IMR-90 (cell line): ENCODE measurements at regions not wholly inside any gene's neighbourhood (a gene's known extent, or its start where the extent isn't known, plus 50 kb on each side); places are given as distances from the start of the nearest gene placed in this dataset.

Experiments
- ATAC-seq: fragments of 200-7000 bp; cut with Tn5 transposase; 2 replicates; pipeline ENCODE4 v1.9.1; 2020; ENCODE audit warnings: low read depth, mild to moderate bottlenecking, moderate library complexity
- BruUV-seq: library from RNA; stranded (reverse); fragments of 400-500 nt; replicated peaks from 2 replicates; lab custom pipeline; 2021; lab: Mats Ljungman, UMichigan
- CTCF ChIA-PET: fragments of 300-600 bp; formaldehyde crosslinking; extraction: SDS; loops from one replicate; lab custom pipeline; 2021; ENCODE audit warnings: antibody characterized with exemption; lab: Yijun Ruan, JAX
- POLR2A ChIA-PET: fragments of 300-600 bp; sonication (Branson Sonifier 250); formaldehyde crosslinking; loops from one replicate; lab custom pipeline; 2022; ENCODE audit warnings: antibody characterized with exemption; ENCODE audit not compliant: unreplicated experiment; lab: Charles Lee
- DNase-seq: peaks from one replicate; pipeline ENCODE4 v3.0.0; 2013
- H2AFZ ChIP-seq: replicated peaks from 2 replicates; pipeline ENCODE3; 2013; ENCODE audit warnings: low read length, mild to moderate bottlenecking; ENCODE audit not compliant: poor library complexity
- H2AK5ac ChIP-seq: 2 replicates; pipeline ENCODE4 v1.6.1; 2013; ENCODE audit warnings: low read depth, low read length, inconsistent platforms
- H2AK9ac ChIP-seq: replicated peaks from 2 replicates; pipeline ENCODE3; 2013; ENCODE audit warnings: mild to moderate bottlenecking, low read depth, low read length, moderate library complexity; ENCODE audit not compliant: poor library complexity
- H2BK120ac ChIP-seq: 2 replicates; pipeline ENCODE4 v1.6.1; 2013; ENCODE audit warnings: low read depth, low read length, inconsistent platforms
- H2BK15ac ChIP-seq: 3 replicates; pipeline ENCODE4 v1.6.1; 2013; ENCODE audit warnings: low read depth, low read length, inconsistent platforms
- H2BK20ac ChIP-seq: 2 replicates; pipeline ENCODE4 v1.6.1; 2013; ENCODE audit warnings: low read depth, mild to moderate bottlenecking, inconsistent platforms, low read length, moderate library complexity
- H2BK5ac ChIP-seq: 2 replicates; pipeline ENCODE4 v1.6.1; 2013; ENCODE audit warnings: mild to moderate bottlenecking, low read depth, low read length, inconsistent platforms; ENCODE audit not compliant: poor library complexity, severe bottlenecking
- H3K14ac ChIP-seq: replicated peaks from 2 replicates; pipeline ENCODE4 v1.6.1; 2013; ENCODE audit warnings: low read depth, low read length, inconsistent platforms
- H3K18ac ChIP-seq: 2 replicates; pipeline ENCODE4 v1.6.1; 2013; ENCODE audit warnings: low read depth, low read length, control low read depth
- H3K23ac ChIP-seq: 2 replicates; pipeline ENCODE4 v1.6.1; 2013; ENCODE audit warnings: low read depth, low read length, inconsistent platforms
- H3K27ac ChIP-seq: 2 replicates; pipeline ENCODE4 v1.5.1; 2013; ENCODE audit warnings: mild to moderate bottlenecking, control low read depth, low read length; ENCODE audit not compliant: insufficient read depth
- H3K27me3 ChIP-seq: 2 replicates; pipeline ENCODE4 v1.6.1; 2013; ENCODE audit warnings: low read length; ENCODE audit not compliant: control insufficient read depth, insufficient read depth
- H3K36me3 ChIP-seq: 2 replicates; pipeline ENCODE4 v1.6.1; 2013; ENCODE audit warnings: low read length, mixed read lengths; ENCODE audit not compliant: control insufficient read depth, insufficient read depth
- H3K4ac ChIP-seq: 2 replicates; pipeline ENCODE4 v1.6.1; 2013; ENCODE audit warnings: low read depth, low read length, inconsistent platforms
- H3K4me1 ChIP-seq: 2 replicates; pipeline ENCODE4 v1.6.1; 2013; ENCODE audit warnings: low read length, mixed read lengths; ENCODE audit not compliant: control insufficient read depth, insufficient read depth
- H3K4me2 ChIP-seq: 2 replicates; pipeline ENCODE4 v1.6.1; 2013; ENCODE audit warnings: low read depth, mild to moderate bottlenecking, control low read depth, low read length, moderate library complexity
- H3K4me3 ChIP-seq: 2 replicates; pipeline ENCODE4 v1.5.1; 2013; ENCODE audit warnings: low read depth, mild to moderate bottlenecking, control low read depth, low read length, moderate library complexity; ENCODE audit not compliant: insufficient read depth
- H3K56ac ChIP-seq: 2 replicates; pipeline ENCODE4 v1.6.1; 2013; ENCODE audit warnings: low read length, inconsistent platforms; ENCODE audit not compliant: insufficient read depth; ENCODE audit errors: extremely low read depth
- H3K79me1 ChIP-seq, 2 experiments: 2 replicates each; pipeline ENCODE4 v1.6.1; 2013; ENCODE audit warnings: low read length in 2 of 2, inconsistent platforms in 1 of 2, low read depth in 1 of 2
- H3K9ac ChIP-seq: 2 replicates; pipeline ENCODE4 v1.6.1; 2013; ENCODE audit warnings: low read depth, low read length, control low read depth
- H3K9me1 ChIP-seq: 2 replicates; pipeline ENCODE4 v1.6.1; 2013; ENCODE audit warnings: low read length, inconsistent platforms; ENCODE audit not compliant: insufficient read depth
- H3K9me3 ChIP-seq: 2 replicates; pipeline ENCODE4 v1.6.1; 2013; ENCODE audit warnings: low read length; ENCODE audit not compliant: control insufficient read depth, insufficient read depth
- H4K20me1 ChIP-seq: 2 replicates; pipeline ENCODE4 v1.6.1; 2013; ENCODE audit warnings: low read length, inconsistent platforms; ENCODE audit not compliant: insufficient read depth
- H4K5ac ChIP-seq: 2 replicates; pipeline ENCODE4 v1.6.1; 2013; ENCODE audit warnings: mild to moderate bottlenecking, low read depth, low read length, control low read depth
- H4K8ac ChIP-seq, 2 experiments: 2 replicates each; pipeline ENCODE4 v1.6.1; 2013; ENCODE audit warnings: low read depth in 2 of 2, low read length in 2 of 2, control low read depth in 1 of 2, inconsistent platforms in 1 of 2
- H4K91ac ChIP-seq: 2 replicates; pipeline ENCODE4 v1.6.1; 2013; ENCODE audit warnings: low read depth, low read length, inconsistent platforms; ENCODE audit not compliant: insufficient read depth
- BHLHE40 ChIP-seq: fragments of 150-350 bp; IDR thresholded peaks from 2 replicates; pipeline ENCODE4 v1.6.1; 2016; ENCODE audit warnings: mild to moderate bottlenecking, low read depth, low read length
- CEBPB ChIP-seq: IDR thresholded peaks from 2 replicates; pipeline ENCODE4 v1.6.1; 2012; ENCODE audit warnings: low read depth, low read length, improper control_type of control experiment
- CHD1 ChIP-seq: IDR thresholded peaks from 2 replicates; pipeline ENCODE4 v1.6.1; 2012; ENCODE audit warnings: low read depth, low read length, improper control_type of control experiment
- FOS ChIP-seq: fragments of 150-350 bp; IDR thresholded peaks from 2 replicates; pipeline ENCODE4 v1.6.1; 2016; ENCODE audit warnings: low read depth, low read length
- MAFK ChIP-seq: IDR thresholded peaks from 2 replicates; pipeline ENCODE4 v1.6.1; 2012; ENCODE audit warnings: low read depth, low read length, improper control_type of control experiment
- MAZ ChIP-seq: IDR thresholded peaks from 2 replicates; pipeline ENCODE4 v1.6.1; 2012; ENCODE audit warnings: low read depth, mild to moderate bottlenecking, low read length, improper control_type of control experiment, moderate library complexity, borderline replicate concordance
- MXI1 ChIP-seq: IDR thresholded peaks from 2 replicates; pipeline ENCODE4 v1.6.1; 2012; ENCODE audit warnings: low read depth, mild to moderate bottlenecking, low read length, moderate library complexity, borderline replicate concordance
- NFE2L2 ChIP-seq: fragments of 150-350 bp; IDR thresholded peaks from 2 replicates; pipeline ENCODE4 v1.6.1; 2016; ENCODE audit warnings: low read depth, mild to moderate bottlenecking, low read length
- POLR2A ChIP-seq: IDR thresholded peaks from 2 replicates; pipeline ENCODE4 v1.6.1; 2012; ENCODE audit warnings: mild to moderate bottlenecking, low read depth, low read length
- RAD21 ChIP-seq: IDR thresholded peaks from 2 replicates; pipeline ENCODE4 v1.6.1; 2012; ENCODE audit warnings: low read length, improper control_type of control experiment
- RCOR1 ChIP-seq: IDR thresholded peaks from 2 replicates; pipeline ENCODE4 v1.6.1; 2012; ENCODE audit warnings: mild to moderate bottlenecking, low read length, improper control_type of control experiment; ENCODE audit not compliant: insufficient replicate concordance
- RFX5 ChIP-seq: IDR thresholded peaks from 2 replicates; pipeline ENCODE4 v1.8.0; 2012; ENCODE audit warnings: low read depth, mild to moderate bottlenecking, low read length, moderate library complexity
- SMC3 ChIP-seq: fragments of 150-350 bp; IDR thresholded peaks from 2 replicates; pipeline ENCODE4 v1.6.1; 2016; ENCODE audit warnings: low read depth, mild to moderate bottlenecking, antibody characterized with exemption, low read length, moderate library complexity
- WGBS, 2 experiments: methylation state at CpG; one replicate each; pipeline versions ENCODE4 v1.1.5 to v1.1.7; 2013; ENCODE audit warnings: missing lambda C conversion rate in 2 of 2; ENCODE audit not compliant: insufficient read length in 1 of 2; ENCODE audit errors: extremely low coverage in 2 of 2; 5-methylcytosine and 5-hydroxymethylcytosine counted together
- dilution Hi-C: fragments of 300-500 bp; cut with HindIII; formaldehyde crosslinking; loops from one replicate; pipeline ENCODE4 v1.14.3; 2018; ENCODE audit warnings: low sequenced_read_pairs; ENCODE audit not compliant: unreplicated experiment
- in situ Hi-C: fragments of 300-500 bp; cut with MboI; formaldehyde crosslinking; loops from 3 replicates; pipeline ENCODE4 v1.14.3; 2019; ENCODE audit warnings: low sequenced_read_pairs, inconsistent platforms, mixed read lengths
- intact Hi-C: fragments of 100-400 bp; cut with micrococcal nuclease; formaldehyde crosslinking; loops from 2 replicates; pipeline ENCODE4 v1.10.0; 2022
- TF ChIP-seq, protein P1 (sequence below): conservative IDR thresholded peaks from 2 replicates; pipeline ENCODE4 v1.5.1; 2012; ENCODE audit warnings: mild to moderate bottlenecking, low read depth, low read length, improper control_type of control experiment
- TF ChIP-seq, protein P2 (sequence below): fragments of 150-350 bp; IDR thresholded peaks from 2 replicates; pipeline ENCODE4 v1.6.1; 2016; ENCODE audit warnings: low read depth, mild to moderate bottlenecking, low read length, moderate library complexity, borderline replicate concordance
- TF ChIP-seq, protein P3 (sequence below): fragments of 150-350 bp; IDR thresholded peaks from 2 replicates; pipeline ENCODE4 v1.6.1; 2017; ENCODE audit warnings: mild to moderate bottlenecking, antibody characterized with exemption, low read length, low read depth

DNA sequence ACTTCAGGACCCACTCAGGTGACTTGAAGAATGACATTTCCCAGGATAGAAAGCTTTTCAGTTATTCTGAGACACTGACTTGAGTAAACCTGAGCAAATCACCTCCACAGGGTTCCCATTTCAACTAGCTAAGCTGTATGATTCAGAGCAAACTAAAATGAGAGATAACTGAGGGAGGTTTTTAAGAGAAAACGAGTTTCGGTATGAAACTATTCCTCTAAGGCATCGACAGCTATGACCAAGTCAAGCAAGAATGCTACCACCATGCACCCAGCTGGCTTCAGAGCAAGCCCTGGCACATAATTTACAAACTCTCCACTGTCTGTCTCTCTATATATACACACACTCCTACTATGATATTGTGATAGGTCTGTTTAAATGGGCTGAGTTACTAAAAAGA is 75.4 kb downstream of the PERP start:
- TF ChIP-seq FOS: no peak
- TF ChIP-seq MAFK: no peak
- TF ChIP-seq SMC3: no peak
- TF ChIP-seq RAD21: no peak
- no peak for TF ChIP-seq RFX5
- no peak for TF ChIP-seq MXI1
- TF ChIP-seq, protein P1, sequence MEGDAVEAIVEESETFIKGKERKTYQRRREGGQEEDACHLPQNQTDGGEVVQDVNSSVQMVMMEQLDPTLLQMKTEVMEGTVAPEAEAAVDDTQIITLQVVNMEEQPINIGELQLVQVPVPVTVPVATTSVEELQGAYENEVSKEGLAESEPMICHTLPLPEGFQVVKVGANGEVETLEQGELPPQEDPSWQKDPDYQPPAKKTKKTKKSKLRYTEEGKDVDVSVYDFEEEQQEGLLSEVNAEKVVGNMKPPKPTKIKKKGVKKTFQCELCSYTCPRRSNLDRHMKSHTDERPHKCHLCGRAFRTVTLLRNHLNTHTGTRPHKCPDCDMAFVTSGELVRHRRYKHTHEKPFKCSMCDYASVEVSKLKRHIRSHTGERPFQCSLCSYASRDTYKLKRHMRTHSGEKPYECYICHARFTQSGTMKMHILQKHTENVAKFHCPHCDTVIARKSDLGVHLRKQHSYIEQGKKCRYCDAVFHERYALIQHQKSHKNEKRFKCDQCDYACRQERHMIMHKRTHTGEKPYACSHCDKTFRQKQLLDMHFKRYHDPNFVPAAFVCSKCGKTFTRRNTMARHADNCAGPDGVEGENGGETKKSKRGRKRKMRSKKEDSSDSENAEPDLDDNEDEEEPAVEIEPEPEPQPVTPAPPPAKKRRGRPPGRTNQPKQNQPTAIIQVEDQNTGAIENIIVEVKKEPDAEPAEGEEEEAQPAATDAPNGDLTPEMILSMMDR: no peak
- TF ChIP-seq RCOR1: no peak
- TF ChIP-seq MAZ: no peak
- TF ChIP-seq NFE2L2: no peak
- no peak for TF ChIP-seq CEBPB
- TF ChIP-seq, protein P2, sequence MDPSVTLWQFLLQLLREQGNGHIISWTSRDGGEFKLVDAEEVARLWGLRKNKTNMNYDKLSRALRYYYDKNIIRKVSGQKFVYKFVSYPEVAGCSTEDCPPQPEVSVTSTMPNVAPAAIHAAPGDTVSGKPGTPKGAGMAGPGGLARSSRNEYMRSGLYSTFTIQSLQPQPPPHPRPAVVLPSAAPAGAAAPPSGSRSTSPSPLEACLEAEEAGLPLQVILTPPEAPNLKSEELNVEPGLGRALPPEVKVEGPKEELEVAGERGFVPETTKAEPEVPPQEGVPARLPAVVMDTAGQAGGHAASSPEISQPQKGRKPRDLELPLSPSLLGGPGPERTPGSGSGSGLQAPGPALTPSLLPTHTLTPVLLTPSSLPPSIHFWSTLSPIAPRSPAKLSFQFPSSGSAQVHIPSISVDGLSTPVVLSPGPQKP: no peak
- TF ChIP-seq CHD1: no peak
- no peak for TF ChIP-seq POLR2A
- TF ChIP-seq BHLHE40: no peak
- TF ChIP-seq, protein P3, sequence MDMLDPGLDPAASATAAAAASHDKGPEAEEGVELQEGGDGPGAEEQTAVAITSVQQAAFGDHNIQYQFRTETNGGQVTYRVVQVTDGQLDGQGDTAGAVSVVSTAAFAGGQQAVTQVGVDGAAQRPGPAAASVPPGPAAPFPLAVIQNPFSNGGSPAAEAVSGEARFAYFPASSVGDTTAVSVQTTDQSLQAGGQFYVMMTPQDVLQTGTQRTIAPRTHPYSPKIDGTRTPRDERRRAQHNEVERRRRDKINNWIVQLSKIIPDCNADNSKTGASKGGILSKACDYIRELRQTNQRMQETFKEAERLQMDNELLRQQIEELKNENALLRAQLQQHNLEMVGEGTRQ: no peak
- Histone ChIP-seq H3K9ac (no peak overlapping the region), H3K36me3 (no peaks in the 10 kb centered on the region), H4K5ac (no peak overlapping the region), H3K4me1 (no peaks in the 10 kb centered on the region), H3K4ac (no peak overlapping the region), H3K79me1 (no peaks in the 10 kb centered on the region), H4K91ac (no peak overlapping the region), H4K20me1 (no peaks in the 10 kb centered on the region), H4K8ac (no peak overlapping the region), H3K18ac (no peak overlapping the region), H2AK9ac (no peak overlapping the region), H3K9me1 (no peaks in the 10 kb centered on the region; the same call in 1 of the 2 replicates), H2BK15ac (no peak overlapping the region), H3K23ac (no peak overlapping the region), H3K27ac (no peak overlapping the region), H3K14ac (no peak overlapping the region), H2BK120ac (no peak overlapping the region), H3K27me3 (peaks cover 15% of the 10 kb centered on the region), H3K9me3 (no peaks in the 10 kb centered on the region), H2BK20ac (no peak overlapping the region), H2BK5ac (no peak overlapping the region), H3K4me2 (no peak overlapping the region), H2AK5ac (no peak overlapping the region), H3K4me3 (no peak overlapping the region), H3K56ac (no peak overlapping the region), H2AFZ (no peak overlapping the region)
- peak; percentile 17; the same call in 1 of the 2 replicates for ATAC-seq
- no peak for DNase-seq
- no TSS peak for BruUV-seq
- dilution Hi-C loops (no loop called here), intact Hi-C loops (no loop called here), in situ Hi-C loops (no loop called here)
- POLR2A ChIA-PET: no interaction called here
- CTCF ChIA-PET: no interaction called here
- WGBS, 2 experiments: no CpG with 5 or more reads among the region's 3 CpGs
